HEK293T (cell line): ENCODE measurements at regions not wholly inside any gene's neighbourhood (a gene's known extent, or its start where the extent isn't known, plus 50 kb on each side); places are given as distances from the start of the nearest gene placed in this dataset.

Source experiments
- CTCF ChIA-PET: fragments of 350-600 bp; formaldehyde crosslinking; extraction: SDS; loops from one replicate; lab custom pipeline; 2021; ENCODE audit warnings: antibody characterized with exemption, inconsistent platforms; lab: Yijun Ruan, JAX
- POLR2A ChIA-PET: fragments of 350-600 bp; formaldehyde crosslinking; extraction: SDS; loops from one replicate; lab custom pipeline; 2020; ENCODE audit warnings: antibody characterized with exemption, inconsistent platforms; lab: Yijun Ruan, JAX
- DNase-seq: peaks from one replicate; pipeline ENCODE4 v3.0.0; 2012; ENCODE audit warnings: mixed read lengths; ENCODE audit errors: extremely low spot score
- ARNT ChIP-seq: fragments of 450-650 bp; IDR thresholded peaks from 2 replicates; pipeline ENCODE4 v1.6.1; 2017; ENCODE audit warnings: mild to moderate bottlenecking
- BHLHE40 ChIP-seq: fragments of 450-650 bp; IDR thresholded peaks from 2 replicates; pipeline ENCODE4 v1.6.1; 2016; ENCODE audit warnings: mild to moderate bottlenecking, moderate library complexity, borderline replicate concordance
- CTBP1 ChIP-seq: fragments of 450-650 bp; IDR thresholded peaks from 2 replicates; pipeline ENCODE4 v1.6.1; 2016; ENCODE audit warnings: borderline replicate concordance
- ELF4 ChIP-seq: fragments of 450-650 bp; IDR thresholded peaks from 2 replicates; pipeline ENCODE4 v1.6.1; 2017; ENCODE audit warnings: antibody characterized with exemption
- FOXA1 ChIP-seq: fragments of 450-650 bp; IDR thresholded peaks from 2 replicates; pipeline ENCODE4 v1.6.1; 2016; ENCODE audit warnings: mild to moderate bottlenecking
- FOXK2 ChIP-seq: fragments of 450-650 bp; IDR thresholded peaks from 2 replicates; pipeline ENCODE4 v1.6.1; 2016; ENCODE audit warnings: mild to moderate bottlenecking
- FOXM1 ChIP-seq: fragments of 450-650 bp; IDR thresholded peaks from 2 replicates; pipeline ENCODE4 v1.6.1; 2017; ENCODE audit warnings: mild to moderate bottlenecking, borderline replicate concordance
- HDGF ChIP-seq: fragments of 450-650 bp; IDR thresholded peaks from 2 replicates; pipeline ENCODE4 v1.6.1; 2017; ENCODE audit warnings: antibody characterized with exemption, borderline replicate concordance
- L3MBTL2 ChIP-seq: fragments of 450-650 bp; conservative IDR thresholded peaks from 2 replicates; pipeline ENCODE4 v1.6.1; 2016; ENCODE audit warnings: mild to moderate bottlenecking
- LEF1 ChIP-seq: fragments of 450-650 bp; IDR thresholded peaks from 2 replicates; pipeline ENCODE4 v1.6.1; 2017; ENCODE audit warnings: mild to moderate bottlenecking, borderline replicate concordance
- NFRKB ChIP-seq: fragments of 450-650 bp; IDR thresholded peaks from 2 replicates; pipeline ENCODE4 v1.6.1; 2016; ENCODE audit warnings: mild to moderate bottlenecking, moderate library complexity
- SP1 ChIP-seq: fragments of 450-650 bp; IDR thresholded peaks from 2 replicates; pipeline ENCODE4 v1.6.1; 2017
- SUZ12 ChIP-seq: fragments of 450-650 bp; IDR thresholded peaks from 2 replicates; pipeline ENCODE4 v1.6.1; 2016; ENCODE audit warnings: mild to moderate bottlenecking
- TARDBP ChIP-seq: fragments of 450-650 bp; IDR thresholded peaks from 2 replicates; pipeline ENCODE4 v1.6.1; 2016
- ZNF384 ChIP-seq: fragments of 450-650 bp; IDR thresholded peaks from 2 replicates; pipeline ENCODE4 v1.6.1; 2016
- TF ChIP-seq, protein P1 (sequence below): fragments of 450-650 bp; IDR thresholded peaks from 2 replicates; pipeline ENCODE4 v1.6.1; 2016

DNA sequence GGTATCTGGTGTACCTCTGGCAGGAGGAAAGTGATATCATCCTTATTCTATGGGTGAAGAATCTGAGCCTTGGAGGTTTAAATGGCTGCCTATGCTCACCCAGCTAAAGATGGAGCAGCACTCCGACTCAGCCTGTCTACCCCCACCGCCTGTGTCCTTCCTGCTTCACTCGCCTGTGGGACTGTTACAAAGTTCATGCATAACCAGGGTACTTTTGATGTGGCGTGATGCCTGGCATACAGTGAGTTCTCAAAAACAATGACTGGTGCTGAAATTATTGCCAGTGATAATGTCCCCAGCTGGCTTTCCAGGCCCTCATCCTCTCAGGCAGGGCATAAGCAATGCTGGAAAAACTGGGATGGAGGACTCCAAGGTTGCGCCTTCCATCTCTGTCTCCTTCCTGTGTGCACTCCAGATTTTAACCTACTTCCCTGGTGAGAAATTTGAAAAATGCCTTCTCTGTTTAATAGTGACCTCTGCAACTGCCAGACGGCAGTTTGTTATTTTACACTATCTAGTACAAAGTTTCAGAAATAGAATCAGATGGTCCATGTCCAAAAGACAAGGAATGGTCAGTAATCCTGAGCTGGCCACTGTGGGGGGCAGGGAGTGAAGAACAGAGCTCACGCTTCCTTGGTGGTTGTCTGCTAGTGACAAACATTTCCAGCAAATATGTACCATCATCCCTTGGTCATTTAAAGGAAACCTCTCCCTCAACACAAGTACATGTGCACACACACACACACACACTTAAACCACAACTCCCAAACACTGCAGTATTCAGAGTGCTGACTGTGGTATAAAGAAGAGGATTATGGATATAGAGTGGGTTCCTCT is 86.5 kb upstream of the NMNAT3 start:
- POLR2A ChIA-PET, result no interaction called here
- CTCF ChIA-PET, result no interaction called here

DNA sequence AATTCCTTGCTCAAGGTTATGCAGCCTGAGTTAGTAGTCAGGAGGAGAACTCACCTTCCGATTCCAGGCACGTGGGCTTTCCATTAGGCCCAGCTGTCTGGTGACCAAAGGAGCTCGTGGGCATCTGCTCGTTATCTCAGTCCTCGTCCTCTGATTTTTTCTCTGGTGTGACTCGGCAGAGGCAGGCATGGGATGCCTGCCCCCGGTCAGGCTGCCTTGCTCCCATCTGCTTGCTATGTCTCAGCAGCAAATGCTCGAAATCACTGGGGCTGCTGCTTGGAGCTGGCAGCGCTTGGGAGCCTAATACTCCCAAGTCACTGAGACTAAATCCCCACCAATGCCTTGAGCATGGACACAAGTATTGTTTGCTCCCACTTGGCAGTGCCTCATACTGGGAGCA is 84.5 kb upstream of the NMNAT3 start:
- CTCF ChIA-PET, result no interaction called here
- no peak for DNase-seq
- TF ChIP-seq ZNF384 (no peak), ARNT (no peak), BHLHE40 (no peak), SP1 (no peak), FOXA1 (no peak), FOXM1 (no peak), L3MBTL2 (no peak)
- TF ChIP-seq, protein P1, sequence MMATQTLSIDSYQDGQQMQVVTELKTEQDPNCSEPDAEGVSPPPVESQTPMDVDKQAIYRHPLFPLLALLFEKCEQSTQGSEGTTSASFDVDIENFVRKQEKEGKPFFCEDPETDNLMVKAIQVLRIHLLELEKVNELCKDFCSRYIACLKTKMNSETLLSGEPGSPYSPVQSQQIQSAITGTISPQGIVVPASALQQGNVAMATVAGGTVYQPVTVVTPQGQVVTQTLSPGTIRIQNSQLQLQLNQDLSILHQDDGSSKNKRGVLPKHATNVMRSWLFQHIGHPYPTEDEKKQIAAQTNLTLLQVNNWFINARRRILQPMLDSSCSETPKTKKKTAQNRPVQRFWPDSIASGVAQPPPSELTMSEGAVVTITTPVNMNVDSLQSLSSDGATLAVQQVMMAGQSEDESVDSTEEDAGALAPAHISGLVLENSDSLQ, result no peak
- POLR2A ChIA-PET, result no interaction called here

More for the DNA sequence above, 86.5 kb upstream of the NMNAT3 start:
- TF ChIP-seq FOXA1 (no peak), SP1 (no peak)
- TF ChIP-seq, protein P1, result no peak
- no peak for DNase-seq

DNA sequence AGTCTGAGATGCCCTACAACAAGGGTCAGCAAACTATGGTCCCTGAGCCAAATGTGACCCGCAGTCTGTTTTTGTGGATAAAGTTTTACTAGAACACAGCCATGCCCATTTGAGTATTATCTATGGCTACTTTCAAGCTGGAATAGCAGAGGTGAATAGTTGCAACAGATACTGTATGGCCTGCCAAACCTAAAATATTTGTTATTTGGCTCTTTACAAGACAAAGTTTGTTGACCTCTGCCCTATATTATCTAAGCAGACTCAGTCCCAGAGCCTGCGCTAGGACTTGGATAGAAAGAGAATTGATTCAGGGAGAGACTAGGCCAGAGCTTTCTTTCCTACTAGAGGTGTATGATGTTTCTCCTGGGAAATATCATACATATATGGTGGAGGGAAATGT is 81.7 kb upstream of the NMNAT3 start:
- ChIA-PET CTCF (no interaction called here), POLR2A (no interaction called here)
- TF ChIP-seq ZNF384 (no peak), NFRKB (no peak), L3MBTL2 (no peak), ARNT (no peak), CTBP1 (no peak), FOXA1 (no peak), ELF4 (no peak)
- no peak for DNase-seq

DNA sequence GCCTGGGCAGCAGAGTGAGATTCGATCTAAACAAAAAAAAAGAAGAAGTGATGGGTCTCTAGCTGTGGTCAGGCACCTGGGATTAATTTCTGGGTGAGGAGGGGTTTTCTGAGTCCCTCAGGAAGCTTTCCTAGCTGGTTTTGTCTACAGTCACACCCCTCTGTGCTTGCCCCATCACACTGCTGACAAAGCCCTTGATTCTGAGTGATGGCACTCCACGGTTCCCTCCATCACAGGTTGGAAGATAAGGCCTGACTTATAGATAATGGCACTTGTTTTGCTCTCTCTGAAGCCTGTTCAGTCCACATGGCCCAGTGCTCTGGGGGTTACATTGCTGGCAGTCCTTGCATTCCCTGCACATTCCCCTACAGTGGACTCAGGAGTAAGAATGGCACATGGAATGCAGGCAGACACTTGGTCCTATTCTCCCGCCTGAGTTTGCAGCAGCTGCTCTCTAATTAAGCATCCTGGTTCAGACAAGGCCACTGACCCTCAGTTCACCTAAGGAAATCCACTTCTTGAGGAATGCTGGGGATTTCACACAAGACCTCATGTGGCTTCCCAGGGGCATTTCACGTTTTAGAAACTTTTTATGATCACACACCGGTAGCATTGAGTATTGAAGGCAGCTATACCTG is 81.0 kb upstream of the NMNAT3 start:
- no peak for DNase-seq
- TF ChIP-seq FOXA1 (no peak), LEF1 (no peak), FOXM1 (no peak), NFRKB (no peak), SUZ12 (no peak), FOXK2 (no peak), SP1 (no peak), ELF4 (no peak), CTBP1 (no peak), HDGF (no peak), TARDBP (no peak)
- TF ChIP-seq, protein P1, result no peak
- ChIA-PET CTCF (no interaction called here), POLR2A (no interaction called here)

DNA sequence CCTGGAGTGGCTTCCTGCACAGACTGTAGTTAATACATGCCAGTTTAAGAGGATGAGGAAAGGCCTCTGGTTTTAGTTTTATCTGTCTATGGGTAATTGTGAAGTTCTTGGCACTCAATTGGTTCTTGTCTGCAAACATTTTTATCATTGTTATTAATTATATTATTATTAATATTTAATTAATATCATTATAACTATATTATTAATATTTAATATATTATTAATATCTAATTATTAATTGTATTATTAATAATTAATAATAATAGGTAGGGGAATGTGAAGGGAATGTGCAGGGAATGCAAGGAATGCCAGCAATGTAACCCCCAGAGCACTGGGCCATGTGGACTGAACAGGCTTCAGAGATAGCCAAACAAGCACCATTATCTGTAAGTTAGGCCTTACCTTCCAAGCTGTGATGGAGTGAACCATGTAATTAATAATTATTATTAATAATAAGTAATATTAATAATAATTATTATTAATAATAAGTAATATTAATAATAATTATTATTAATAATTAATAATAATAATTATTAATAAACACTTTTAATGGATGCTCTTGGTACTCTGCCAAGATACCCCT is 79.8 kb upstream of the NMNAT3 start:
- TF ChIP-seq BHLHE40, result no peak
- no peak for TF ChIP-seq SUZ12
- TF ChIP-seq ZNF384, result no peak
- TF ChIP-seq FOXK2, result no peak
- no peak for TF ChIP-seq L3MBTL2
- no peak for TF ChIP-seq ELF4
- TF ChIP-seq HDGF, result no peak
- TF ChIP-seq SP1, result no peak
- no peak for TF ChIP-seq FOXM1
- no peak for TF ChIP-seq ARNT
- no peak for TF ChIP-seq TARDBP
- no peak for TF ChIP-seq FOXA1
- TF ChIP-seq NFRKB, result no peak
- no peak for TF ChIP-seq CTBP1
- POLR2A ChIA-PET, result no interaction called here
- CTCF ChIA-PET, result no interaction called here
- no peak for DNase-seq

DNA sequence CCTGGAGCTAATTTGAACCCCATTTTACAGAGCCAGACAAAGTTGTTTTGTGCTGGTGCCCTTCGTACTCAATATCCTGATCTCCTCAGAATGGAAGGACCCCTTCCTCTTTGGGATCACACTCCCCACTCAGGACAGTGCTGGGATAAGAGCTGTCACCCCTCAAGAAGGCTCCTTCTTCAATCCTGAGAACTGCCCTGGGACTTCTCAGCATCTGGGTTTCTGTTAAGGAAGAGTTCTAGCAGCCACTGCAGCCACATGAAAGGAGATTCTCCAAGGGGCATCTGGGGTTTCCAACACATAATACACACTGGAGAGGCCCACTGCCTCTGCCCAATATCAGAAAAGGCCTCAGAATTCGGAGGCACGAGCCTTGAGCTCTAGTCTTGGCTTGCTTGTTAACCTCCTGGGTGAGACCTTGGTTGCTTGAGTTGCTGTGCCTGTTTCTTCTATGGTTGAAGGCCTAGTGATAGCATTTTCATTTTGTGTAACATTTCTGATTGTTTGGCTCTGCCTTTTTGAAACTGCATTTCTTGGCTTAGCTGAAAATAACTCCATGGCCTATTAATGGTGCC is 78.8 kb upstream of the NMNAT3 start:
- POLR2A ChIA-PET, result no interaction called here

More for the DNA sequence above, 78.8 kb upstream of the NMNAT3 start:
- no peak for TF ChIP-seq FOXK2
- TF ChIP-seq LEF1, result no peak
- no peak for DNase-seq
- CTCF ChIA-PET, result no interaction called here
